Panc1 (cell line): ENCODE measurements at regions not wholly inside any gene's neighbourhood (a gene's known extent, or its start where the extent isn't known, plus 50 kb on each side); places are given as distances from the start of the nearest gene placed in this dataset.

Experiments used
- CTCF ChIP-seq: fragments of 450-650 bp; IDR thresholded peaks from 2 replicates; pipeline ENCODE4 v1.5.1; 2017; ENCODE audit warnings: mild to moderate bottlenecking
- POLR2AphosphoS5 ChIP-seq: IDR thresholded peaks from 2 replicates; pipeline ENCODE4 v1.6.1; 2012; ENCODE audit warnings: mild to moderate bottlenecking, low read depth, low read length, moderate library complexity
- TCF7L2 ChIP-seq: IDR thresholded peaks from 2 replicates; pipeline ENCODE4 v1.6.1; 2011; ENCODE audit warnings: mild to moderate bottlenecking, low read depth, low read length, inconsistent platforms
- TF ChIP-seq, protein P1 (sequence below), 2 experiments: IDR thresholded peaks; 2 replicates each; pipeline ENCODE4 v1.6.1; 2011 to 2012; ENCODE audit warnings: low read depth in 2 of 2, control low read depth in 1 of 2, low read length in 1 of 2, mild to moderate bottlenecking in 1 of 2, moderate library complexity in 1 of 2; ENCODE audit not compliant: insufficient read depth in 1 of 2

- TF ChIP-seq CTCF (no peak), POLR2AphosphoS5 (no peak), TCF7L2 (no peak)
- TF ChIP-seq, protein P1, sequence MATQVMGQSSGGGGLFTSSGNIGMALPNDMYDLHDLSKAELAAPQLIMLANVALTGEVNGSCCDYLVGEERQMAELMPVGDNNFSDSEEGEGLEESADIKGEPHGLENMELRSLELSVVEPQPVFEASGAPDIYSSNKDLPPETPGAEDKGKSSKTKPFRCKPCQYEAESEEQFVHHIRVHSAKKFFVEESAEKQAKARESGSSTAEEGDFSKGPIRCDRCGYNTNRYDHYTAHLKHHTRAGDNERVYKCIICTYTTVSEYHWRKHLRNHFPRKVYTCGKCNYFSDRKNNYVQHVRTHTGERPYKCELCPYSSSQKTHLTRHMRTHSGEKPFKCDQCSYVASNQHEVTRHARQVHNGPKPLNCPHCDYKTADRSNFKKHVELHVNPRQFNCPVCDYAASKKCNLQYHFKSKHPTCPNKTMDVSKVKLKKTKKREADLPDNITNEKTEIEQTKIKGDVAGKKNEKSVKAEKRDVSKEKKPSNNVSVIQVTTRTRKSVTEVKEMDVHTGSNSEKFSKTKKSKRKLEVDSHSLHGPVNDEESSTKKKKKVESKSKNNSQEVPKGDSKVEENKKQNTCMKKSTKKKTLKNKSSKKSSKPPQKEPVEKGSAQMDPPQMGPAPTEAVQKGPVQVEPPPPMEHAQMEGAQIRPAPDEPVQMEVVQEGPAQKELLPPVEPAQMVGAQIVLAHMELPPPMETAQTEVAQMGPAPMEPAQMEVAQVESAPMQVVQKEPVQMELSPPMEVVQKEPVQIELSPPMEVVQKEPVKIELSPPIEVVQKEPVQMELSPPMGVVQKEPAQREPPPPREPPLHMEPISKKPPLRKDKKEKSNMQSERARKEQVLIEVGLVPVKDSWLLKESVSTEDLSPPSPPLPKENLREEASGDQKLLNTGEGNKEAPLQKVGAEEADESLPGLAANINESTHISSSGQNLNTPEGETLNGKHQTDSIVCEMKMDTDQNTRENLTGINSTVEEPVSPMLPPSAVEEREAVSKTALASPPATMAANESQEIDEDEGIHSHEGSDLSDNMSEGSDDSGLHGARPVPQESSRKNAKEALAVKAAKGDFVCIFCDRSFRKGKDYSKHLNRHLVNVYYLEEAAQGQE (IDR thresholded peaks at IDR 0.05; ENCODE audit: insufficient read depth in 1 of 2, low read depth in 2 of 2, low read length in 1 of 2) = no peak
Observed at GRCh38 chr1:230563591-230563990, 78.7 kb upstream of the COG2 start.
